Heart left ventricle (tissue), 16 donors: ENCODE measurements at regions not wholly inside any gene's neighbourhood (a gene's known extent, or its start where the extent isn't known, plus 50 kb on each side); places are given as distances from the start of the nearest gene placed in this dataset.

Source experiments
- ATAC-seq, 4 donors: fragments of 200-7000 bp; cut with Tn5 transposase; one replicate each; pipeline ENCODE4 v1.9.1; 2020 to 2022; ENCODE audit warnings: moderate library complexity in 4 of 4, mild to moderate bottlenecking in 3 of 4, moderate number of reproducible peaks in 1 of 4
- DNase-seq, 5 donors: peaks; one replicate each; pipeline ENCODE4 v3.0.0-alpha.2; 2020
- H3K27ac ChIP-seq, 12 donors: fragments of 200-600 bp; sonication (generic) in 4 of 12; one replicate each; pipeline versions ENCODE4 v1.5.0 to v1.8.0; 2016 to 2022; ENCODE audit warnings: mild to moderate bottlenecking in 2 of 12
- H3K27me3 ChIP-seq, 9 donors: fragments of 200-600 bp; sonication (generic) in 2 of 9; one replicate each; pipeline versions ENCODE4 v1.5.1 to v1.8.0; 2016 to 2022; ENCODE audit warnings: mild to moderate bottlenecking in 3 of 9
- H3K36me3 ChIP-seq, 9 donors: fragments of 200-600 bp; sonication (generic) in 2 of 9; one replicate each; pipeline versions ENCODE4 v1.5.0 to v1.8.0; 2018 to 2022; ENCODE audit warnings: mild to moderate bottlenecking in 2 of 9
- H3K4me1 ChIP-seq, 12 donors: fragments of 200-600 bp; sonication (generic) in 4 of 12; one replicate each; pipeline versions ENCODE4 v1.5.0 to v1.8.0; 2016 to 2022; ENCODE audit warnings: mild to moderate bottlenecking in 3 of 12
- H3K4me3 ChIP-seq, 12 donors: fragments of 200-600 bp; sonication (generic) in 4 of 12; one replicate each; pipeline versions ENCODE4 v1.5.0 to v1.8.0; 2017 to 2022; ENCODE audit warnings: mild to moderate bottlenecking in 9 of 12, moderate library complexity in 4 of 12
- H3K9me3 ChIP-seq, 12 donors: fragments of 200-600 bp; sonication (generic) in 4 of 12; one replicate each; pipeline versions ENCODE4 v1.5.0 to v1.8.0; 2016 to 2022; ENCODE audit warnings: mild to moderate bottlenecking in 1 of 12
- POLR2A ChIP-seq, 2 donors: fragments of 450-650 bp; IDR thresholded peaks; one replicate each; pipeline ENCODE4 v1.6.1; 2017; ENCODE audit warnings: antibody characterized with exemption in 2 of 2, mild to moderate bottlenecking in 2 of 2, moderate library complexity in 2 of 2
- WGBS, 4 donors: extraction: QIAGEN DNeasy Blood & Tissue Kit in 2 of 4; methylation state at CpG; one replicate each; pipeline versions ENCODE4 v1.1.5 to v1.1.7; 2013 to 2018; 5-methylcytosine and 5-hydroxymethylcytosine counted together
- intact Hi-C, 10 donors: fragments of 100-400 bp; cut with DNase I; formaldehyde crosslinking; loops; one replicate each; pipeline versions ENCODE4 v1.11.1 to v1.14.2; 2022
- TF ChIP-seq, protein P1 (sequence below), 12 donors: fragments of 200-600 bp; sonication (generic) in 4 of 12; IDR thresholded peaks; one replicate each; pipeline versions ENCODE4 v1.5.0 to v1.8.0; 2018 to 2022; ENCODE audit warnings: antibody characterized with exemption in 12 of 12, mild to moderate bottlenecking in 5 of 12
- donor health status: ischemic (EF 13 %, LVEDD 7.1; RV severe dilation, severe dysfunction).
- donor health status: healthy with polysubstance abuse.
- donor health status: DM: no; HTN: yes; CAD: no.
- donor health status: DM: no; HTN: no; CAD: no.
- donor health status: ischemic (EF 25% LVEDD 6.9; RV normal size, moderate dysfunction).
- donor health status: ischemic (EF 25% LVEDD 5.7; RV mildly dilated, moderate dysfunction).
- donor health status: healthy.
- donor health status: DM: yes; HTN: yes; CAD: no.
- donor health status: ischemic (EF 35%, LVEDD 5.7; RV mildly dilated, moderate dysfunction).
- donor health status: nonischemic (EF 11% LVEDD 7.7; RV severe dilation, severe dysfunction).
- donor health status: DM: yes; HTN: yes; CAD: no.
- donor health status: PGD.
- donor health status: ischemic (EF 29% LVEDD 5.4; RV normal size, mild dysfunction).
- donor health status: nonischemic (EF 23%, LVEDD 6.1; RV moderate dilation, normal function).

DNA sequence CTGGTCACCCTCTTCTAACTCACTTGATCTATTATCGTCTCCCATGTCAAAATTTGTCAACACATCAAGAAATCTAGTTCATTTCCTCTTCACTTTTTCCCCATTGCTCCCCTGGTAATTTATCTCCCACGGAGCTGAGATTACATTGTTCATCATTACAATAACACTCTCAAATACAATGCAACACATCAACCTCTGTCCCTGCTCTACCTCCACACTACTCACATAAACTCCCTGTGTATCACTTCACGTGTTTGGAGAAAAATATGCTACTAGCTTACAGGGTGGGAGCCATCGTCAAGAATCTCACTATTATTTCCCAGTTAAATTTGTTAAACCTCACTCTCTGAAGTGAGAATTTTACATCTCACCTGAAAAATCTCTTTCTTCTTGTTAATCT is 1006.4 kb downstream of the ARAP2 start:
- H3K4me3 ChIP-seq, result no peak overlapping the region
- 43 to 56% (median 49%) methylated on average over 4 of the region's 4 CpGs for WGBS, 4 donors
- H3K27me3 ChIP-seq, result no peaks in the 10 kb centered on the region
- no peak for TF ChIP-seq POLR2A (IDR thresholded peaks at IDR 0.05)
- TF ChIP-seq, protein P1, sequence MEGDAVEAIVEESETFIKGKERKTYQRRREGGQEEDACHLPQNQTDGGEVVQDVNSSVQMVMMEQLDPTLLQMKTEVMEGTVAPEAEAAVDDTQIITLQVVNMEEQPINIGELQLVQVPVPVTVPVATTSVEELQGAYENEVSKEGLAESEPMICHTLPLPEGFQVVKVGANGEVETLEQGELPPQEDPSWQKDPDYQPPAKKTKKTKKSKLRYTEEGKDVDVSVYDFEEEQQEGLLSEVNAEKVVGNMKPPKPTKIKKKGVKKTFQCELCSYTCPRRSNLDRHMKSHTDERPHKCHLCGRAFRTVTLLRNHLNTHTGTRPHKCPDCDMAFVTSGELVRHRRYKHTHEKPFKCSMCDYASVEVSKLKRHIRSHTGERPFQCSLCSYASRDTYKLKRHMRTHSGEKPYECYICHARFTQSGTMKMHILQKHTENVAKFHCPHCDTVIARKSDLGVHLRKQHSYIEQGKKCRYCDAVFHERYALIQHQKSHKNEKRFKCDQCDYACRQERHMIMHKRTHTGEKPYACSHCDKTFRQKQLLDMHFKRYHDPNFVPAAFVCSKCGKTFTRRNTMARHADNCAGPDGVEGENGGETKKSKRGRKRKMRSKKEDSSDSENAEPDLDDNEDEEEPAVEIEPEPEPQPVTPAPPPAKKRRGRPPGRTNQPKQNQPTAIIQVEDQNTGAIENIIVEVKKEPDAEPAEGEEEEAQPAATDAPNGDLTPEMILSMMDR (IDR thresholded peaks at IDR 0.05), result no peak
- no peaks in the 10 kb centered on the region for H3K4me1 ChIP-seq
- ATAC-seq (no peak), DNase-seq (no peak)
- H3K9me3 ChIP-seq, result peaks cover 0 to 11% (median 3%) of the 10 kb centered on the region in 12 donors
- no peak overlapping the region for H3K27ac ChIP-seq
- intact Hi-C loops, result no loop called here
- no peaks in the 10 kb centered on the region for H3K36me3 ChIP-seq

DNA sequence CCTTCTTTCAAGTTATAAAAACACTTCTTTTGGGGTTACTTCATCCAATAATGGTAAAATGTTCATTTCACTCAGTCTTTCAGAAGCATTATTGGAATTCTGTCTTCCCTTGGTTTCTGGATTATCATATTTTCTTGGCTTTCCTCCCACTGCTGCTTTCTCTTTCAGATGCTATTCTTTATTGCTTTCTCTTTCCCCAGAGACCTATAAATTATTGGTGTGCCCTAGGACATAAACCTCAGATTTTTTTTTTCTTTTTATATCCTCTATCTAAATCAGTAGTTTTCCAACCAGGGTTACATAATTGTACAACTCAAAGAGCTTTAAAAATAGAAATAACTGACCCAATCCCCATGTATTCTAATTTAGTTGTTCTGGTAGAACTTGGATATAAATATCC is 1005.5 kb downstream of the ARAP2 start:
- ATAC-seq (no peak), DNase-seq (no peak)

DNA sequence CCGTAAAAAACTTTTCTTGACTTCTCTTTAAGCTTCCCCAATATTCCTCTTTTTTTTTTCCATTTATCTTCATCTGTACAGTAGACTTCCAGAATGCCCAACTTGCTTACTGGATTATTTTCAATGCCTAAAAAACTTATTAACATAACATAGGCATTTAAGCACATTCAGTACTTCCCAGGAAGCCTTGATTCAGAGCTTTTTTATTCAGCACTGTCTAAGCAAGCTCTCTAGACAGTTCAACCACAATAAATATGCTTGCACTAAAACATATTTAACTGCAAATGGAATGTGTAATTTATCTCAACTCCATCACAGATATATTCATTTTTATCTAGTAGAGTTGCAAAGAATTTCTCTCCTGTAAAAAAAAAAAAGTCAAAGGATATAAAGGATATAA is 997.8 kb downstream of the ARAP2 start:
- WGBS, 4 donors, result 95 to 97% (median 97%) methylated on average over 1 of the region's 1 CpG
- no peak for TF ChIP-seq POLR2A (IDR thresholded peaks at IDR 0.05)
- TF ChIP-seq, protein P1 (IDR thresholded peaks at IDR 0.05), result no peak
- intact Hi-C loops, result no loop called here

More for the DNA sequence above, 1005.5 kb downstream of the ARAP2 start:
- Histone ChIP-seq H3K36me3 (no peaks in the 10 kb centered on the region), H3K27ac (no peak overlapping the region), H3K4me3 (no peak overlapping the region), H3K27me3 (no peaks in the 10 kb centered on the region), H3K9me3 (peaks cover 0 to 11% (median 3%) of the 10 kb centered on the region in 12 donors), H3K4me1 (no peaks in the 10 kb centered on the region)
- no peak for TF ChIP-seq POLR2A (IDR thresholded peaks at IDR 0.05)
- TF ChIP-seq, protein P1 (IDR thresholded peaks at IDR 0.05), result no peak
- intact Hi-C loops, result no loop called here

DNA sequence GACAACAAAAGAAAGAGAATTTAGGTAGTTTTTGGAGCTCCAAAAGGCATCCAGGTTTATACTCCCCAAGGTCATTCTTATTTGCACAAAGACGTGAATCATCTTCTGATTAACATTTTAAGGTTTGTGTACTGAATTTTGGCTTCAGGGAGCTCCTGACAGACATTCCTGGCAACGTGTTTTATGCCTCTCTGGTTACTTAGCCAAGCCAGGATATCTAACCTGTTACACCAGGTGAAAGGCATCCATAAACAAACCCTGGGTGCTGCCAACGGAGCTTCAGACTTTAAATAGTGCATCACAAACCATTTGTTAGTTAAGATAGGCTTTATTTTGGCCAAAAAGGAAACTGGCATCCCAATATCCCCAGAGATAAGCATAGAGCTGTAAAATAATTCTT is 997.3 kb downstream of the ARAP2 start:
- 17 to 32% (median 23%) methylated on average over 3 of the region's 3 CpGs for WGBS, 4 donors
- ATAC-seq (no peak), DNase-seq (no peak)
- intact Hi-C loops, result no loop called here
- Histone ChIP-seq H3K4me3 (no peak overlapping the region), H3K27me3 (no peaks in the 10 kb centered on the region), H3K27ac (no peak overlapping the region), H3K36me3 (no peaks in the 10 kb centered on the region), H3K9me3 (peaks cover 0 to 2% (median 0%) of the 10 kb centered on the region in 12 donors), H3K4me1 (no peaks in the 10 kb centered on the region)
- no peak for TF ChIP-seq POLR2A (IDR thresholded peaks at IDR 0.05)
- TF ChIP-seq, protein P1 (IDR thresholded peaks at IDR 0.05), result no peak

More for the DNA sequence above, 997.8 kb downstream of the ARAP2 start:
- DNase-seq (no peak), ATAC-seq (no peak)
- no peak overlapping the region for H3K27ac ChIP-seq
- H3K4me3 ChIP-seq, result no peak overlapping the region
- H3K4me1 ChIP-seq, result no peaks in the 10 kb centered on the region
- peaks cover 0 to 6% (median 0%) of the 10 kb centered on the region in 12 donors for H3K9me3 ChIP-seq
- H3K36me3 ChIP-seq, result no peaks in the 10 kb centered on the region
- no peaks in the 10 kb centered on the region for H3K27me3 ChIP-seq
